ENCODE measurements at regions not wholly inside any gene's neighbourhood (a gene's known extent, or its start where the extent isn't known, plus 50 kb on each side); places are given as distances from the start of the nearest gene placed in this dataset.
"Not testable (repeated sequence)": the region's sequence is repeated elsewhere in the genome, so short reads cannot be mapped to it uniquely, and the experiment has no call there.

DNA sequence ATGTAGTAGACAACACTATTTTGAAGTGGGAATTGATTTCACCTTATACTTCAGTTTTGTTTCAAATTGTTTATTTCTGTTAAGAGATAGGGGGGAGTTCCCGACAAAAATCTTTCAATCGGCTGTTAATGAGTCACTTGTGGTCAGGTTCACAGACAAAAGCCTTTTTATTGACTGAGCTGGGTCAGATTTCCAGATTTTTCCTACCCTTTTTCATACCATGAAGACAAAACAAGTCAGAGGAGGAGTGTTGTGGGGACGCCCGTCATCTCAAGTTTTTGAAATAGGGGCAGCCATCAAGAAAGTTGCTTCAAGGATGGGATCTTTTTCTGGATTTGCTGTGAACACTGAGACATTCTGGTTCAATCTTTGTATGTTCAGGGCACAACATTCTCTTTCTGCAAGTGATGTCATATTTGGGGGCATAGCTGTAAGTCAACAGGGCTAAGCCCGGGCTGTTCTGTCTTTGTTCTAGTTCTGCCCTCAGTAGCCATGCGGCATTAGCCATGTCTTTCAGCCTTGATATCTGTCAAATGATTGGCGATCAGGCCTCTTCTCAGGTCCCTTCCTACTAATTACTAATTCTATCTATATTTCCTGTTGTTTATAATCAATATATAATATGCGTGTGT, 496.0 kb upstream of the MARCKS start:
- DNase-seq (ENCODE audit: extremely low spot score, insufficient read length, low read depth) (no peak), FAIRE-seq (peak; percentile 48)

DNA sequence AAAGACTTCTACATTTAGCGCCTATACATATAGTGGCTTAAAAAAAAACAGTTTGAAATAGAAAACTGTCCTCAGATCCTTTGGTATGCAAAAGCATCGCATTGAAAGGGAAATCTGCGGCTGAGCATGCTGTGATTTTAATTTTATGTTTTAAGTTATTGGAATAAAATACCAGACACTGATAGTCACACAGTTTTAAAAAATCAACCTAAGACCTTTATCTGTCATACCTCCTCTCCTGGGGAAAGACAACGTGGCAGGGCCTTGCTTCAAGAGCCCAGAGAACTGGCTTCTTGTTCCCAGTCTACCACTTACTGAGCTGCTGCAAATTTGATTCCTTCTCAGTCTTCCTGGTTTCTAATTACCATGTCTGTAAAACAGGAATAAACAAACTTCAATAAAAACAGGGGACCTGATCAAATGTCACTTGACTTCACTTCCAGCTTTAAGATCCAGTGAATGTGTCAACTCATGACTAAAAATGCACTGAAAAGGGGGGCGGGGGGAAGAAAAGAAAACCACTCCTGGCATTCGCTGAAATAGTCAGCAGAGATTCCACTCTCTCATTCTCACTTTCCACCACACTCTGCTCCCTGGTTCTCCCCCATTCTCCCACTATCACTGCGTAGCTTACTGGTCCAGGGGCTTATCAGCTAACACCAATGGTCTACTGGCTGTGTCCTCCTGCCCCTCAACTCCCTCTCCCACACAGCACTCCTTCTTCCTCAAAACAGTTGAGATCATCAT, 494.7 kb upstream of the MARCKS start:
- FAIRE-seq (no peak), DNase-seq (ENCODE audit: extremely low spot score, insufficient read length, low read depth) (no peak)

DNA sequence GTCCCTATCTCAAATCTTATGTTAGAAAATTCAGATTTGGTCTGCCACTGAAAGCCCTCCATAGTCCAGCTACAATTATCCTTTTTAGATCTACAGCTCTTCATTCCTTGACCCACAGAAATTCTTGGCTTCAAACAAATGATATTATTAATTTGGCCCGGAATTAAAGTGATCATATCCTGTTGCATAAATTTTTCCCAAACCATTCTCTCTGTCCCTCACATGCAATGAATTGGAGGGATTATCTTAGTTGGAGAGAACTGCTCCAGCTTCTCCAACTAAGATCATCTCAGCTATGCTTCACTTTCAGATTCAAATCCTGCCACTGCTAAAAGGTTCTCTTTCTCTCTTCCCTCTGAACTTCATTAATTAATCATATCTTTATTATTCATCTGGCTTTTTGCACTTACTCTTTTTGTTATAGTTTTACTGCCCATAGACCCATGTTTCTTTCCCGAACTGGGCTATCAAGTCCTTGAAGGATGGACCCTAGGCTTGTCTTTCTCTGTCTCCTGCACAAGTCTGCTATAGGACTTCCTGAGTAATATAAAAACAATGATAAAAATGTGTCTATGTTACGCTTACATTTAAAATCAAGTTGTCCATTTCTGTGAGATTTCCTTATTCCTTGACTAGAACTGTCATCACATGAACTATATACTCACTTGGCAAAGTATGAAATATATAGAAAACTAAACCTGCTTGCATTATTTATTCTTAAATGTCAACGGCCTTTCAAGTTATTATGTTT, 493.9 kb upstream of the MARCKS start:
- FAIRE-seq (no peak), DNase-seq (ENCODE audit: extremely low spot score, insufficient read length, low read depth) (no peak)

DNA sequence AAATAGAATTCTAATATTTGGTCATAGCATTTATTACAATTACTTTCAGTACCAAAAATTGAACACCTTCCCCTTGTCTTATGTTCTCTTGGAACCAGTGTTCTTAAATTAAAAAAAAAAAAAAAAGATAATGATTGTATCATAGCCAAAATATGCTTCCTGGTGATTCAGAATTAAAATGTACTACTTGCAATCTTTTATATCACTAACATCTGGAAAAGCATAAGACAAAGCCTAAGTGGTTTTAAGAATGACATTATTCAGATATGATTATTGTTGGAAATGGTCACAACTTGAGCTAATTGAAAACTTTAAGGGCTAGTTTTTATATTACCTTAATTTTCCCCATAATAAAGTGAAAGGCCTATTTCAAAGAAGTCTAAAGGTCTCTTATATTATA, 493.3 kb upstream of the MARCKS start:
- FAIRE-seq (no peak), DNase-seq (ENCODE audit: extremely low spot score, insufficient read length, low read depth) (no peak)

DNA sequence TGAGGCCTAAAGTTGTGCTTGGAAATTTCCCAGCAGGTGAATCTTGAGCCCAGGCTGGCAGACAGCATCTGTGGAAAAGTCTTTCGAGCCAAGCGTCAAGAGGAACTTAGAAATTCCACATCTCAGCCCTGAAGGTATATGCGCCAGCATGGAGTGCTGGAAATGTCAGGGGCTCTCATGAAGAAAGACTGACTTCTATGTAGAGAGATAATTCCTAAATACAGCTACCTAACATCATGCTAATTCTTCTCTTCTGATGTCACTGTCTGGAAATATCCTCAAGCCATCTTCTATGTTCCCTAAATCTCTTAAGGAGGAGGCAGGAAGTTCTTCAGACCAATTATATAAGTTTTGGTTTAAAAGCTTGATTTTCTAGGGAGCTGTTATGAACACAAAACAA, 492.4 kb upstream of the MARCKS start:
- FAIRE-seq: no peak
- no peak for DNase-seq (ENCODE audit: extremely low spot score, insufficient read length, low read depth)

DNA sequence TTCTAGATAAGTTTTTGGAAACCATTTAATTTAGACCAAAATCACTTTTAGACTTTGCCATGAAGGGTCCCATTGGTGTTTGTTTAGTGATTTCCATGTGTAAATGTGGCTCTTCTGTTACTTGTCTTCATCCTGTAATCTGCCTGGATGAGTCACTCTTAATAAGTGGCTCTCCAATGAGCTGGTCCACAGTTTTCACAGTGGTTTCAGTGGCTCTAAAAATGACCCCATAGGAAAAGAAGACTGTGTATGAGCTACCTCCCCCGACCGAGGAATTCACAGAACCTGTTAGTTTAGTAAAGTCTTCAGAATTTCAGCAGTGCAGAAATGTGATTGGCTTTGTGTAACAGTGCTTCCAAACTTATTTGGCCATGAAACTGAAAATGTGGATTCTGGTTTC, 492.0 kb upstream of the MARCKS start:
- DNase-seq (ENCODE audit: extremely low spot score, insufficient read length, low read depth): no peak
- FAIRE-seq: no peak

DNA sequence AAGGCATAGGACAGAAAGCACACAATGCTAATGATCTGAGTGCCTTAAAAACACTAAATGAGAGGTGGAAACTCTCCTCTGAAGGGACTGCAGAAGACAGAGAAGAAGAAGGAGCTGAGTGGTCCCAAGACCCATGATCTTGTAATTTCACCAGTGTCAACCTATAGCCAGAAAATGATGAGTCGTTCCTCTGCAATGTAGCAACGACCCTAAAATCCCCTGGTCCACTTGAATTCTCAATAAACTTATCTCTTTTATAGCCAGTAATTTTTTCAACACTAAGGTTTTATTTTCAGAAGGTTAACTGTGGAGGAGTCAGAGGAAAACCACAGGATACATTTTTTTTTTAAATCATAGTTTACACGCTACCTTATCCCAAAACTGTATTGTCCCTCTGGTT, 490.6 kb upstream of the MARCKS start:
- FAIRE-seq: no peak
- no peak for DNase-seq (ENCODE audit: extremely low spot score, insufficient read length, low read depth)

DNA sequence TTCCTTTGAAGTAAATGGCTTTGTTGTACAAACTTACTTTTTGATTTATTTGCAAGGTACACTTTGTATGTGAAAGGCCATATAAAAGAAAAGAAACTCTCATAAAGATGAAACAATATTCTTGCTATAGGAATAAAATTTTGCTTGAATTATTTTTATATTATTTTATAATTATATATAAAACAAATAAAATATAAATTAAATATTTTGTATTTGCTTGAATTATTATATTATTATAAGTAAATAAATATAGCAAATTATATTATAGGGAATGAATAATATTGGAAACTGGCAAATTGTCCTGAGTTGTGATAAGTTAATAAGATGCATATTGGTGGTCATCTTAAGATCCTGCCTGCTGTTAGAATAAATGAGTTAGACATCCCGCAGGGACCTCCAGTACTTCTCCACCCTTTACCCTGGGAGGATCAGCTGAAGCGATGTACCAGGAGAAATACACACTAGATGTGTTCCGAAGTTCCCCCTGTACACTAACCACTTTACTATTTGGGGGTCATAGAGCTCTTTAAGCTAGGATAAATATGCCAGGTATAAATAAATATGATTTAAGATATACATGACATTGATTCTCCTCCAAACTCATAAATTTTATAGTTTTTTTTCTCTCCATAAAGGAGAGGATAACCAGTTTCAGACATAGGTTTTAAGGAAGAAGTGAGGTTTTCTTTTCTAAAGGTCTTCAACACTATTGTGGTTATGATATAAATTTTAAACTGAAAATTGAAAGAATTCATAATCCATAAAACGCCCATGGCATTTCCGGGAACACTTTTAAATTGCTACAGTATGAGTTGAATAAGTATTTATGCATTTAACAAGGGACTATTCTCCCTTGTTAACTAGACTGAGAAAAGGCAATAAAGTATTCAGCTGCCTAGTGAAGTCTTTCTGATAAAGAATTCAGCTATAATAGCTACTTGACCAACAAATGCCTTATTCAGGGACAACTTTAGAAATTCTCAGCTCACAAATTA, 486.3 kb upstream of the MARCKS start:
- FAIRE-seq (no peak), DNase-seq (ENCODE audit: extremely low spot score, insufficient read length, low read depth) (no peak)

DNA sequence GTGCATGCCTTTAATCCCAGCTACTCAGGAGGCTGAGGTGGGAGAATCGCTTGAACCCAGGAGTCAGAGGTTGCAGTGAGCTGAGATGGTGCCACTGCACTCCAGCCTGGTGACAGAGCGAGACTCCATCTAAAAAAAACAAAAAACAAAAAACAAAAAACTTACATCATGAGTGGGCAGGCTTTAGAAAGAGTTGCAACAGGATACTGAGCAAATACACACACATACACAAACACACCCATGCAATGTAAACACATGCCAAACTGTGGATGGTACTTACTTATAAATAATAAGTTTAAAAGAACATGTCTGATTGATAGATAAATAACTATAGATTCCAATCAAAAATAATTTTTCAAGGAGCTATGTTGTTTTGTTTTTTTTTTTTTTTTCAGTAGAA, 481.7 kb upstream of the MARCKS start:
- not testable (repeated sequence) for FAIRE-seq; DNase-seq (ENCODE audit: extremely low spot score, insufficient read length, low read depth)

DNA sequence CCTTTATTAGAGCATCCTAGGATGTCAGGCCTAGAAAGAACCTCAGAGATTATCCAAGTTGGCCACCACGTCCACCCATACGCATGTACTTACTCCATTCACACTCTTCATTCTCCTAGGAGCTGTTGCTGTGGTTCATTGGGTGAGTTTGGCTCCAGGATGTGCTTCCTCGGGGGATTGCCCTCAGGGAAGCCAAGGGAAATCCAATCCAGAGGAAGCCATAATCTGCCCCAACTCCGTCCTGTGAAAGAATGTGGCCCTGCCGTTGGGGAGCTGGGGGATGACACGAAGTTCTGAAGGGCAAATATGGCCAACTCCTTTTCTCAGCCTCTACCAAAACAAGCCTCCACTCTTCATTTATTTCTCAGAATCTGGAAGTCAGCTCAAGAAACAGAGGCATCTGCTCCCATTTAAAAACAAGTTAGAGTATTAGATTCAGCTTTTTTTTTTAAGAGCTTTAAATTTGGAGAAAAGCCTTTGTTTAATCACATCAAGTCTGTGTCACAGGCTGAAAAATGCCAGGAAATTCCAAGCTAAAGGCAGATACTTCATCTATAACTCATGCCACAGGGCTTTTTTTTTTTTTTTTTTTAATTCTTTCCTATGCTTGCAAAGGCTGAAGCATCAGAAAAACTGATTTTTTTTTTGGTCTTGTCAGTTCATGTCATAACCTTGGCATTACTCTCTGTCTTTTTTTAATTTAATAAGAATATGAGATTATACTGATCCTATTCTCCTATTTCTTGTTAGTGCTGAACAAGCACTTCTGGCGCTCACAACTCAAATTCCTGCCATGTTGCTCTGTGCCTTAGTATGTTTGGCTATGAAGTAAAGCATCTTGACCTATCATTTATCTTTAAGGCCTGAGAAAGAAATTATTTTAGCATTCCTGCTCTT, 480.9 kb upstream of the MARCKS start:
- FAIRE-seq (no peak), DNase-seq (ENCODE audit: extremely low spot score, insufficient read length, low read depth) (no peak)

DNA sequence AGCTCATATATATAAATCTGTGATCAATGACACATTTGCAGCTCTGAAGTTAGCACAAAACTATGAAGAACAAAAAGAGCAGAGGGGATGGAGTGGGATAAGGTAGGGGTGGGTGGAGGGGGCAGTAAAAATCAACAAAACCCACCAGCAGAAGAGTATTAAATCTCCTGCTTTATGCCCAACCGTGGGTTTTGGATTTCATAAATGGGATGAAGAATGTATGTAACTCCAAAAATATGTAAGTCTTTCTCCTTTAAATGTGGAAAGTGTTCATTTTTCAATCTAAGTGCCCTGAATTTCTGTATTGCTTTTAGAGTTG, 480.3 kb upstream of the MARCKS start:
- FAIRE-seq: no peak
- no peak for DNase-seq (ENCODE audit: extremely low spot score, insufficient read length, low read depth)

DNA sequence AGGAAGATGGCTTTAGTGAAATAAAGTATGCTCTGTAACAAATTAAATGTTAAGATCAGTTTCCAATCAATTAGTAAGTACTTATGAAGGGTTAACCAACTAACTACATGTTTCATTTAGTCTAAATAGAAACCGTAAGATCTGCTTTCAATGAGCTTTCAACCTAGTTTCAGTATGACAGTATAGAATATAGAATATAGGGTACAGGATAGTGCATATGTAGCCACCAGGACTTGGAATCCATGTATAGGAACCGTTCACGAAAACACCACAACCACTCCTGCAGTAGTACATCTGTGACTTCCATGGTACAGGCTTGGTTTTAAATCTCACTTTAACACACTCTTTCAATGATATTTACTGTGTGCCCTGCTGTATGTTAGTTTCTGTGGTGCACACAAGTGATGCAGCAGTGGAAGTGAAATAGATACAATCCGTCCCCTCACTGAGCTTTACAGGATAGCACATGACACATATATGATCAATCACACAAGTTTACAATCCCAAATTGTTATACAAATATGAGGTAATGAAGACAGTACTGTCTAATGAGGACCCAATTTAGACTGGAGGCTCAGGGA, 479.7 kb upstream of the MARCKS start:
- FAIRE-seq: no peak

DNA sequence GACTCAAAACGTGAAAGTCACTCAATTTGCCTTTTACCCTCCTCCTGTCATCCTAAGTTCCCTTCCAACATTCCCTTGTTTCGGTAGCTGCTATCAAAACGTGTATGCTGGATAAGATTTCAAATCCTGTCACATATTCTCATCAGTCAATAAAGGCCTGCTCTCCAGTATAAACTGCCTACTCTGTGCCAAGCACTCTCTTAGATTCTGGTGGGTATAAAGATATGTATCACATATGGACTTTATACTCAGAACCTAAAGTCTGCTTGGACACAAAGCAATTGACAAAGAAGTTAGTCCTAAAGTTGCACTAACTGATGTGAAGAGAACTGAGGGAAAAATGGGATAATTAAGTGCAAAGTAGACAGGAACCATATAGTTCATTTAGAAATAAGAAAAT, 476.6 kb upstream of the MARCKS start:
- FAIRE-seq: no peak
- no peak for DNase-seq (ENCODE audit: extremely low spot score, insufficient read length, low read depth)

More for the DNA sequence above, 479.7 kb upstream of the MARCKS start:
- DNase-seq (ENCODE audit: extremely low spot score, insufficient read length, low read depth): no peak

DNA sequence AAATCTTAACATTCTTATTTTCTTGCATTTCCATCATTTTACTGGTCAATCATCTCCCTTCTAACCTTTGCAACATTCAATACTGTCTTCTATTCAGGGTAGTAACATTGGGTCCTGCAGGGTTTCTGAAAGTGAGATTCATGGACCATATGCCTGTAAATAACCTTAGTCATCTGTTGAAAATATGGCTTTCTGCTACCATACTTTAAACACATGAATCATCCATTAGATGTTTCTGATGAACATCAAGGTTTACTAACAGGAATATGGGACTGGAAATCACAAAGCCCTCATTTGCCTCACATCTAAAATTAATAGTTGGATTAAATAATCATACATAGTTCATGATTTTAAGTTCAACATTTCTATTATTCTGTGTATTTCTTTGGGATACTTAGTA, 475.9 kb upstream of the MARCKS start:
- FAIRE-seq (peak; percentile 24), DNase-seq (ENCODE audit: extremely low spot score, insufficient read length, low read depth) (no peak)

DNA sequence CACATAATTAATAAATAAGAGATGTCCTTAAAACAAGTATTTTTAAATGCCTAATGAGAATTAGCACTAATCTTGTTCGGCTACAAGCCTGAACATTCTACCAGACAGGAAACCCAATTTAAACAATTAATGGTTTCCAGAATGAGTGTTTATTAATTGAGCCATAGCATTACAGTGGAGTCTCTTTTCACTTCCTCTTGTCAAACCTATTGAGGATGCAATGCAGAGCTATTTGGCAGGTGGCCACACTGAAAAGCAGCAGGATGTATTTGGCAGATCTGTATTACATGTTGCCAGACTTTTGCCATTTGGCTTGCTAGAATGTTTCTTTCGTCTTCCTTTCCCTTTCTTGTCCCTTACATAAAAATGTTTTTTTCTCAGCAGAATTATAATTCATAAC, 475.2 kb upstream of the MARCKS start:
- peak; percentile 76 for FAIRE-seq

DNA sequence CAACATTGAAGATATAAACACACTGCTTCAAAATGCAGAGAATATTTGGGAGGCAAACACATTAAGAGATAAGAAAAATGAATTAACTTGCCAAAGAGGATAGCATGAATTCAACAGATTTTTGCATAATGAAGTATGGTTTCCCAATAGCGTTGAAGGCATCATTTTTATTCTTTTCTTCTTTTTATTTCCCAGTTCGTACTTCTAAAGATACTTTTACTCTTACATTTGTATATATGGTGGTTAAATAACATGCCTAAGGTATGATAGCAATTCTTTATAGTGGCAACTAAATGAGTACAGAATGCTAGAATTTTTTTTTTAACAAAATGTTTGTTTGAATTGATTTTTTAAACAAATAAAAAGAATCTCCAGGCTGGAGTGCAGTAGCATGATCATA, 473.4 kb upstream of the MARCKS start:
- no peak for FAIRE-seq
- no peak for DNase-seq (ENCODE audit: extremely low spot score, insufficient read length, low read depth)

More for the DNA sequence above, 475.2 kb upstream of the MARCKS start:
- peak; percentile 23 for DNase-seq (ENCODE audit: extremely low spot score, insufficient read length, low read depth)

DNA sequence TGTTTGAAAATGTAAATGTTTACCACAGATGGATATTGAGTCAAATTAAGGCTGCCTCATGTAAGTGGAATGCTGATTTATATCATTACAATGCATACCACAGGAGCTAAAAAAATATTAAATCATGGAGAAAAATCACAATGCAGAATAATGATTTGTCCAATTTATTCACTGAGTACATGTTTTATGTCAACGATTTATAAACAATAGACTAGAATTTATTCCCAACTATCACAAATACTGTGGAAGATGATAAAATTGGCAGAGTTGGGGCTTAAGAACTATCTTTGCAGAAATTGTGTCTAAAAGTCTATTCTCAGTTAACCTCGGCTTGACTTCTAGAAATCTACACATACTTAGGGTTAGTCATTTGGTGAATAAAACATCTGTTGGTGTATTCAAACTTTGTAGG, 472.1 kb upstream of the MARCKS start:
- no peak for DNase-seq (ENCODE audit: extremely low spot score, insufficient read length, low read depth)
- no peak for FAIRE-seq

DNA sequence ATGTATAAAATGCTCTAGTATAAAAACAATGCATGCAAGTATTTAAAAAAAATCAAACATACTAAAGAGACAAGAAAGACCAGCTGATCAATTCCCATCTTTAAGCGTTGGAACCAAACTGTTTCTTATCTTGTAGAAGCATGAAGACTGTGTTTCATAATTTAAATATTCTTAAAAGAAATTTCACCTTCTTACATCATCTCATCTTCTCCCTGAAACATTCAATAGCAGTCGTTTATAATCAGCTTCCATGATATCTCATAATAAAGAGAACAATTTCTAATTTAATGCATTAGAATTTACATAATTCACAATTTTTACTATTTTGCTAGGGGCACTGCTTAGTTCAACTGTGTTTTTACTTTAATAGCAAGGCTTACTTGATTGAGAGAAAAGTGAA, 468.1 kb upstream of the MARCKS start:
- DNase-seq (ENCODE audit: extremely low spot score, insufficient read length, low read depth) (no peak), FAIRE-seq (no peak)

DNA sequence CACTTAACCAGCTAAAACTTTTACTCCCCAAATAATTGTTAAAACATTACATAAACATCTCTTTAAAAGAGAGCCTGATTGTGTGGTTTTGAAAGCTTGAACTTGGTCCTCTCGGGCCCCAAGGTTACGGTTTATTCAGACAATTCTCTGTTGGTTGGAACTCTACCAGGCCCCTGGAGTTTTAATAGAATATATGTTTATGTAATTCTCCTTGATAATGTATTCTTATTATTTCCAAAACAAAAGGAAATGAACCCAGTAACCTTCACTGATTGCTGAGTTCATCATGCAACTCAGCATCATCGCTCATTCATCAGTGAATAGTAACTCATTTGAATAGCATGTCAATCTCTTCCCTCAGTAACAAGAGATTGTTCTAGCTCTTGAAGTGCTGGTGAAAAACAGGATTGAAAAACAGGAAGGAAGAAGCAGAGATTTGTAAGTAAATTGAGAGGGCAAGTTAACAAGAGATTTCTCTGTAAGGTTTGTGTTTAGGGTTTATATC, 464.5 kb upstream of the MARCKS start:
- no peak for DNase-seq (ENCODE audit: extremely low spot score, insufficient read length, low read depth)
- FAIRE-seq: no peak
